Stimulated activated CD8-positive, alpha-beta memory T cell treated with anti-CD3 and anti-CD28 coated beads, Interleukin-15, amount 100 ng/mL, for 48 hours (primary cell): ENCODE measurements at regions not wholly inside any gene's neighbourhood (a gene's known extent, or its start where the extent isn't known, plus 50 kb on each side); places are given as distances from the start of the nearest gene placed in this dataset.

ENCODE experiments used
- DNase-seq, 2 donors: peaks; one replicate each; pipeline ENCODE4 v3.0.0-alpha.2; 2020; ENCODE audit warnings: low read depth in 2 of 2

GRCh38 chr13:78334059-78334458 is 269.3 kb downstream of the POU4F1 start:
- no peak for DNase-seq

GRCh38 chr13:78326633-78327032 is 276.7 kb downstream of the POU4F1 start:
- no peak for DNase-seq

- DNase-seq: no peak
These were observed 277.8 kb downstream of the POU4F1 start for GRCh38 chr13:78325585-78325984.

- DNase-seq: no peak
These were observed 279.5 kb downstream of the POU4F1 start for GRCh38 chr13:78323848-78324247.

- no peak for DNase-seq
These were observed 280.3 kb downstream of the POU4F1 start for GRCh38 chr13:78323040-78323439.

GRCh38 chr13:78319101-78319627 is 284.2 kb downstream of the POU4F1 start:
- DNase-seq: no peak

GRCh38 chr13:78317030-78317429 is 286.3 kb downstream of the POU4F1 start:
- DNase-seq: no peak

GRCh38 chr13:78309497-78310180 is 293.7 kb downstream of the POU4F1 start:
- no peak for DNase-seq

- no peak for DNase-seq
These were observed 296.7 kb downstream of the POU4F1 start for GRCh38 chr13:78306519-78307206.

GRCh38 chr13:78305171-78305570 is 298.2 kb downstream of the POU4F1 start:
- no peak for DNase-seq

- DNase-seq: no peak
These were observed 303.3 kb downstream of the POU4F1 start for GRCh38 chr13:78299832-78300623.

- no peak for DNase-seq
These were observed 304.7 kb downstream of the POU4F1 start for GRCh38 chr13:78298657-78299056.

- no peak for DNase-seq
These were observed 316.6 kb downstream of the POU4F1 start for GRCh38 chr13:78286748-78287147.

GRCh38 chr13:78265098-78265497 is 338.3 kb downstream of the POU4F1 start:
- no peak for DNase-seq

- DNase-seq: no peak
These were observed 339.7 kb upstream of the EDNRB start for GRCh38 chr13:78258304-78258703.

GRCh38 chr13:78256484-78256883 is 337.9 kb upstream of the EDNRB start:
- DNase-seq: no peak

GRCh38 chr13:78254113-78254512 is 335.5 kb upstream of the EDNRB start:
- no peak for DNase-seq

GRCh38 chr13:78247362-78247761 is 328.7 kb upstream of the EDNRB start:
- no peak for DNase-seq

GRCh38 chr13:78241278-78241919 is 322.8 kb upstream of the EDNRB start:
- DNase-seq: peak in 1 of 2 donors; percentile 4

GRCh38 chr13:78239714-78240113 is 321.1 kb upstream of the EDNRB start:
- no peak for DNase-seq

- DNase-seq: no peak
These were observed 320.3 kb upstream of the EDNRB start for GRCh38 chr13:78238911-78239310.

- DNase-seq: no peak
These were observed 310.3 kb upstream of the EDNRB start for GRCh38 chr13:78228940-78229339.
